ENCODE measurements at regions not wholly inside any gene's neighbourhood (a gene's known extent, or its start where the extent isn't known, plus 50 kb on each side); places are given as distances from the start of the nearest gene placed in this dataset.

DNA sequence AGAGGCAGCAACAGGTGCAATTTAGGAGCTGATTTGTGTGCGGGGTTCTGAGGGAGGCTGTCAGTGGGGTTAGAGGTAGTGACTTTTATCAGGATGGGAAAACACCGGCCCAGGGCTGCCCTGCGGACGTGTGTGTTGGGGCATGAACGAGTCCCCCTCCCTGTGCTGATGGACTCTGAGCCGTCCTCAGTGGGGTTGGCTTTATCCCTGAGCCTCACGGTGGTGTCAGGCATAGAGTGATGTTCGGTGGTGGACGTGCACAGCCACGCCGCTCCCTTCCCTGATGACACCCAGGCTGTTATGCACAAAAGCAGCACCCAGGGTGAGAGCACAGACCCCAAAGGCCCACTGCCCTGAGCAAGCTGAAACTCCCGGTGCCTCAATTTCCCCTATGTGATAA lies 809.1 kb downstream of the BRD1 start:
- TF ChIP-seq, protein P1, sequence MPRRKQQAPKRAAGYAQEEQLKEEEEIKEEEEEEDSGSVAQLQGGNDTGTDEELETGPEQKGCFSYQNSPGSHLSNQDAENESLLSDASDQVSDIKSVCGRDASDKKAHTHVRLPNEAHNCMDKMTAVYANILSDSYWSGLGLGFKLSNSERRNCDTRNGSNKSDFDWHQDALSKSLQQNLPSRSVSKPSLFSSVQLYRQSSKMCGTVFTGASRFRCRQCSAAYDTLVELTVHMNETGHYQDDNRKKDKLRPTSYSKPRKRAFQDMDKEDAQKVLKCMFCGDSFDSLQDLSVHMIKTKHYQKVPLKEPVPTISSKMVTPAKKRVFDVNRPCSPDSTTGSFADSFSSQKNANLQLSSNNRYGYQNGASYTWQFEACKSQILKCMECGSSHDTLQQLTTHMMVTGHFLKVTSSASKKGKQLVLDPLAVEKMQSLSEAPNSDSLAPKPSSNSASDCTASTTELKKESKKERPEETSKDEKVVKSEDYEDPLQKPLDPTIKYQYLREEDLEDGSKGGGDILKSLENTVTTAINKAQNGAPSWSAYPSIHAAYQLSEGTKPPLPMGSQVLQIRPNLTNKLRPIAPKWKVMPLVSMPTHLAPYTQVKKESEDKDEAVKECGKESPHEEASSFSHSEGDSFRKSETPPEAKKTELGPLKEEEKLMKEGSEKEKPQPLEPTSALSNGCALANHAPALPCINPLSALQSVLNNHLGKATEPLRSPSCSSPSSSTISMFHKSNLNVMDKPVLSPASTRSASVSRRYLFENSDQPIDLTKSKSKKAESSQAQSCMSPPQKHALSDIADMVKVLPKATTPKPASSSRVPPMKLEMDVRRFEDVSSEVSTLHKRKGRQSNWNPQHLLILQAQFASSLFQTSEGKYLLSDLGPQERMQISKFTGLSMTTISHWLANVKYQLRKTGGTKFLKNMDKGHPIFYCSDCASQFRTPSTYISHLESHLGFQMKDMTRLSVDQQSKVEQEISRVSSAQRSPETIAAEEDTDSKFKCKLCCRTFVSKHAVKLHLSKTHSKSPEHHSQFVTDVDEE (CRISPR knock-in tag; IDR thresholded peaks at IDR 0.05): no peak
- no peak for TF ChIP-seq CSDC2 (CRISPR knock-in tag; IDR thresholded peaks at IDR 0.05)
- TF ChIP-seq, protein P2, sequence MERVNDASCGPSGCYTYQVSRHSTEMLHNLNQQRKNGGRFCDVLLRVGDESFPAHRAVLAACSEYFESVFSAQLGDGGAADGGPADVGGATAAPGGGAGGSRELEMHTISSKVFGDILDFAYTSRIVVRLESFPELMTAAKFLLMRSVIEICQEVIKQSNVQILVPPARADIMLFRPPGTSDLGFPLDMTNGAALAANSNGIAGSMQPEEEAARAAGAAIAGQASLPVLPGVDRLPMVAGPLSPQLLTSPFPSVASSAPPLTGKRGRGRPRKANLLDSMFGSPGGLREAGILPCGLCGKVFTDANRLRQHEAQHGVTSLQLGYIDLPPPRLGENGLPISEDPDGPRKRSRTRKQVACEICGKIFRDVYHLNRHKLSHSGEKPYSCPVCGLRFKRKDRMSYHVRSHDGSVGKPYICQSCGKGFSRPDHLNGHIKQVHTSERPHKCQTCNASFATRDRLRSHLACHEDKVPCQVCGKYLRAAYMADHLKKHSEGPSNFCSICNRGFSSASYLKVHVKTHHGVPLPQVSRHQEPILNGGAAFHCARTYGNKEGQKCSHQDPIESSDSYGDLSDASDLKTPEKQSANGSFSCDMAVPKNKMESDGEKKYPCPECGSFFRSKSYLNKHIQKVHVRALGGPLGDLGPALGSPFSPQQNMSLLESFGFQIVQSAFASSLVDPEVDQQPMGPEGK (CRISPR knock-in tag; IDR thresholded peaks at IDR 0.05; ENCODE audit: borderline replicate concordance): no peak
- TF ChIP-seq, protein P3, sequence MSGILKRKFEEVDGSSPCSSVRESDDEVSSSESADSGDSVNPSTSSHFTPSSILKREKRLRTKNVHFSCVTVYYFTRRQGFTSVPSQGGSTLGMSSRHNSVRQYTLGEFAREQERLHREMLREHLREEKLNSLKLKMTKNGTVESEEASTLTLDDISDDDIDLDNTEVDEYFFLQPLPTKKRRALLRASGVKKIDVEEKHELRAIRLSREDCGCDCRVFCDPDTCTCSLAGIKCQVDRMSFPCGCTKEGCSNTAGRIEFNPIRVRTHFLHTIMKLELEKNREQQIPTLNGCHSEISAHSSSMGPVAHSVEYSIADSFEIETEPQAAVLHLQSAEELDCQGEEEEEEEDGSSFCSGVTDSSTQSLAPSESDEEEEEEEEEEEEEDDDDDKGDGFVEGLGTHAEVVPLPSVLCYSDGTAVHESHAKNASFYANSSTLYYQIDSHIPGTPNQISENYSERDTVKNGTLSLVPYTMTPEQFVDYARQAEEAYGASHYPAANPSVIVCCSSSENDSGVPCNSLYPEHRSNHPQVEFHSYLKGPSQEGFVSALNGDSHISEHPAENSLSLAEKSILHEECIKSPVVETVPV (CRISPR knock-in tag; IDR thresholded peaks at IDR 0.05): no peak
- TF ChIP-seq ZFP30 (CRISPR knock-in tag; IDR thresholded peaks at IDR 0.05): no peak
- no peak for TF ChIP-seq RARB (CRISPR knock-in tag; IDR thresholded peaks at IDR 0.05)
- TF ChIP-seq ZNF565 (CRISPR knock-in tag; conservative IDR thresholded peaks at IDR 0.05; ENCODE audit: low read depth): no peak

Data from SK-N-SH treated with all-trans-retinoic acid at 6 μM for 48 hours (cell line).